ENCODE measurements at regions not wholly inside any gene's neighbourhood (a gene's known extent, or its start where the extent isn't known, plus 50 kb on each side); places are given as distances from the start of the nearest gene placed in this dataset.

DNA sequence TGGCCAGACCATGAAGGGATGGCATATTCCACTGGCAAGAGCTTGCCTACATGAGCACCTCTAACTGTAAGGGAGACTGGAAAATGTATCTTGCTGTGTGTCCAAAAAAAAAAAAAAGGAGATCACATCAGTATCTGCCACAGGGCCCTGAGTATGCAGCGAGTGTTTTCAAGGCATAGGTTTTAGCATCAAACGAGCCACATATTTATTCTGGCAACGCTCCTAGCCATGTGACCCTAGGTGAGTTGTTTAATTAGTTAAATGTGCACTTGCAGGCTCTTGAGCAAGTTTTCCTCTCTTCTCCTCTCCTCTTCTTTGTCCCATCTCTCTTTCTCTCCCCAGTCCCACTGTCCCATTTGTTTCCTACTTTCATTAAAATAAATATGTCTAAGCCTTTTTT is 428.7 kb upstream of the AKR1E2 start:
- TF ChIP-seq BRF1 (IDR thresholded peaks at IDR 0.05; ENCODE audit: borderline replicate concordance, extremely low read depth, insufficient read length) (no peak), MEIS2 (IDR thresholded peaks at IDR 0.05; ENCODE audit: partially characterized antibody) (no peak), MEF2D (tag; conservative IDR thresholded peaks at IDR 0.05; ENCODE audit: low read depth) (no peak), ZNF140 (CRISPR knock-in tag; IDR thresholded peaks at IDR 0.05) (no peak), ZNF384 (IDR thresholded peaks at IDR 0.05; ENCODE audit: low read depth, low read length) (no peak), MYC (IDR thresholded peaks at IDR 0.05; ENCODE audit: low read depth, low read length) (no peak), MYC (CRISPR knock-in tag; IDR thresholded peaks at IDR 0.05; ENCODE audit: borderline replicate concordance, low read depth) (no peak), ZBTB1 (CRISPR knock-in tag; IDR thresholded peaks at IDR 0.05; ENCODE audit: borderline replicate concordance, low read depth) (no peak), ATF1 (CRISPR knock-in tag; IDR thresholded peaks at IDR 0.05) (no peak), ATF1 (tag; IDR thresholded peaks at IDR 0.05) (no peak), GABPA (tag; conservative IDR thresholded peaks at IDR 0.05; ENCODE audit: low read depth) (no peak), SMAD1 (IDR thresholded peaks at IDR 0.05; ENCODE audit: low read depth, low read length, partially characterized antibody) (no peak), SP1 (CRISPR knock-in tag; IDR thresholded peaks at IDR 0.05) (no peak), EZH2 (IDR thresholded peaks at IDR 0.05; ENCODE audit: borderline replicate concordance, low read depth, low read length) (no peak)
- TF ChIP-seq, protein P1, sequence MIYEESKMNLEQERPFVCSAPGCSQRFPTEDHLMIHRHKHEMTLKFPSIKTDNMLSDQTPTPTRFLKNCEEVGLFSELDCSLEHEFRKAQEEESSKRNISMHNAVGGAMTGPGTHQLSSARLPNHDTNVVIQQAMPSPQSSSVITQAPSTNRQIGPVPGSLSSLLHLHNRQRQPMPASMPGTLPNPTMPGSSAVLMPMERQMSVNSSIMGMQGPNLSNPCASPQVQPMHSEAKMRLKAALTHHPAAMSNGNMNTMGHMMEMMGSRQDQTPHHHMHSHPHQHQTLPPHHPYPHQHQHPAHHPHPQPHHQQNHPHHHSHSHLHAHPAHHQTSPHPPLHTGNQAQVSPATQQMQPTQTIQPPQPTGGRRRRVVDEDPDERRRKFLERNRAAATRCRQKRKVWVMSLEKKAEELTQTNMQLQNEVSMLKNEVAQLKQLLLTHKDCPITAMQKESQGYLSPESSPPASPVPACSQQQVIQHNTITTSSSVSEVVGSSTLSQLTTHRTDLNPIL (CRISPR knock-in tag; IDR thresholded peaks at IDR 0.05), result no peak

All from K562 (cell line).